ENCODE measurements at regions not wholly inside any gene's neighbourhood (a gene's known extent, or its start where the extent isn't known, plus 50 kb on each side); places are given as distances from the start of the nearest gene placed in this dataset.

- no peak for DNase-seq (ENCODE audit: low spot score)
- intact Hi-C loops (cut with DNase I): no loop called here
Measured at GRCh38 chr10:129120441-129120840, 346.6 kb upstream of the MGMT start.

- no peak for DNase-seq (ENCODE audit: low spot score)
- intact Hi-C loops (cut with DNase I): no loop called here
Measured at GRCh38 chr10:129122846-129123245, 344.2 kb upstream of the MGMT start.

GRCh38 chr10:129123428-129123827 lies 343.6 kb upstream of the MGMT start:
- DNase-seq (ENCODE audit: low spot score): no peak
- intact Hi-C loops (cut with DNase I): no loop called here

- DNase-seq (ENCODE audit: low spot score): no peak
- intact Hi-C loops (cut with DNase I): no loop called here
Measured at GRCh38 chr10:129126982-129127381, 340.1 kb upstream of the MGMT start.

GRCh38 chr10:129131457-129132132 lies 335.4 kb upstream of the MGMT start:
- no peak for DNase-seq (ENCODE audit: low spot score)

GRCh38 chr10:129133856-129134255 lies 333.2 kb upstream of the MGMT start:
- intact Hi-C loops (cut with DNase I): no loop called here
- DNase-seq (ENCODE audit: low spot score): no peak

More at GRCh38 chr10:129131457-129132132, 335.4 kb upstream of the MGMT start:
- intact Hi-C loops (cut with DNase I): no loop called here

GRCh38 chr10:129134371-129134770 lies 332.7 kb upstream of the MGMT start:
- no peak for DNase-seq (ENCODE audit: low spot score)
- intact Hi-C loops (cut with DNase I): no loop called here

- intact Hi-C loops (cut with DNase I): no loop called here
- no peak for DNase-seq (ENCODE audit: low spot score)
Measured at GRCh38 chr10:129135624-129136023, 331.4 kb upstream of the MGMT start.

GRCh38 chr10:129136074-129136473 lies 331.0 kb upstream of the MGMT start:
- intact Hi-C loops (cut with DNase I): no loop called here
- no peak for DNase-seq (ENCODE audit: low spot score)

- no peak for DNase-seq (ENCODE audit: low spot score)
- intact Hi-C loops (cut with DNase I): no loop called here
Measured at GRCh38 chr10:129136951-129137350, 330.1 kb upstream of the MGMT start.

- intact Hi-C loops (cut with DNase I): no loop called here
- DNase-seq (ENCODE audit: low spot score): no peak
Measured at GRCh38 chr10:129140921-129141885, 325.8 kb upstream of the MGMT start.

GRCh38 chr10:129151281-129151680 lies 315.8 kb upstream of the MGMT start:
- no peak for DNase-seq (ENCODE audit: low spot score)
- intact Hi-C loops (cut with DNase I): no loop called here

- intact Hi-C loops (cut with DNase I): no loop called here
- no peak for DNase-seq (ENCODE audit: low spot score)
Measured at GRCh38 chr10:129156406-129156805, 310.6 kb upstream of the MGMT start.

- no peak for DNase-seq (ENCODE audit: low spot score)
- intact Hi-C loops (cut with DNase I): no loop called here
Measured at GRCh38 chr10:129157185-129157584, 309.9 kb upstream of the MGMT start.

GRCh38 chr10:129161150-129161549 lies 305.9 kb upstream of the MGMT start:
- intact Hi-C loops (cut with DNase I): no loop called here
- no peak for DNase-seq (ENCODE audit: low spot score)

- intact Hi-C loops (cut with DNase I): no loop called here
- no peak for DNase-seq (ENCODE audit: low spot score)
Measured at GRCh38 chr10:129163531-129163930, 303.5 kb upstream of the MGMT start.

- intact Hi-C loops (cut with DNase I): no loop called here
- no peak for DNase-seq (ENCODE audit: low spot score)
Measured at GRCh38 chr10:129165076-129165720, 301.8 kb upstream of the MGMT start.

- intact Hi-C loops (cut with DNase I): no loop called here
- DNase-seq (ENCODE audit: low spot score): no peak
Measured at GRCh38 chr10:129165770-129166169, 301.3 kb upstream of the MGMT start.

- intact Hi-C loops (cut with DNase I): no loop called here
- DNase-seq (ENCODE audit: low spot score): no peak
Measured at GRCh38 chr10:129168660-129169059, 298.4 kb upstream of the MGMT start.

- DNase-seq (ENCODE audit: low spot score): no peak
- intact Hi-C loops (cut with DNase I): no loop called here
Measured at GRCh38 chr10:129169115-129169514, 297.9 kb upstream of the MGMT start.

Data from cardiac septum (tissue), 1 donor.